ENCODE measurements at regions not wholly inside any gene's neighbourhood (a gene's known extent, or its start where the extent isn't known, plus 50 kb on each side); places are given as distances from the start of the nearest gene placed in this dataset.
"Not testable (repeated sequence)": the region's sequence is repeated elsewhere in the genome, so short reads cannot be mapped to it uniquely, and the experiment has no call there.

GRCh38 chr17:51365090-51365489 is 104.7 kb downstream of the UTP18 start:
- intact Hi-C loops (cut with micrococcal nuclease): no loop called here
- ChIA-PET CTCF (no interaction called here), POLR2A (no interaction called here)
- H3K27me3 Mint-ChIP-seq: no peaks in the 10 kb centered on the region
- no peak for TF ChIP-seq CTCF (IDR thresholded peaks at IDR 0.05)
- no peak for ATAC-seq
- H3K27ac Mint-ChIP-seq: no peak overlapping the region
- H3K4me1 Mint-ChIP-seq (ENCODE audit: low read depth): peaks cover 13% of the 10 kb centered on the region
- no peaks in the 10 kb centered on the region for H3K36me3 Mint-ChIP-seq (ENCODE audit: low read depth)
- no peak overlapping the region for H3K4me3 Mint-ChIP-seq
- no peaks in the 10 kb centered on the region for H3K9me3 Mint-ChIP-seq
- no peak for DNase-seq

- Mint-ChIP-seq H3K4me3 (no peak overlapping the region), H3K36me3 (ENCODE audit: low read depth) (no peaks in the 10 kb centered on the region), H3K4me1 (ENCODE audit: low read depth) (peaks cover 16% of the 10 kb centered on the region), H3K27me3 (peaks cover 2% of the 10 kb centered on the region), H3K9me3 (no peaks in the 10 kb centered on the region), H3K27ac (no peak overlapping the region)
- intact Hi-C loops (cut with micrococcal nuclease): no loop called here
- ATAC-seq (no peak), DNase-seq (no peak)
- no peak for TF ChIP-seq CTCF (IDR thresholded peaks at IDR 0.05)
- ChIA-PET POLR2A (no interaction called here), CTCF (no interaction called here)
Measured at GRCh38 chr17:51366866-51367265, 106.5 kb downstream of the UTP18 start.

GRCh38 chr17:51367836-51368235 is 107.5 kb downstream of the UTP18 start:
- ChIA-PET CTCF (interaction anchor here (1.1 kb wide), 1 partner anchor 31 kb away, joined by 3 read pairs; no protein-coding TSS in a partner anchor), POLR2A (interaction anchor here (0.6 kb wide), 1 partner anchor 202 kb away, joined by 3 read pairs; no protein-coding TSS in a partner anchor)
- H3K4me1 Mint-ChIP-seq (ENCODE audit: low read depth): peaks cover 20% of the 10 kb centered on the region
- H3K36me3 Mint-ChIP-seq (ENCODE audit: low read depth); intact Hi-C loops (cut with micrococcal nuclease); H3K9me3 Mint-ChIP-seq; ATAC-seq; H3K4me3 Mint-ChIP-seq; H3K27me3 Mint-ChIP-seq; DNase-seq; H3K27ac Mint-ChIP-seq: not testable (repeated sequence)

GRCh38 chr17:51371732-51372151 is 111.4 kb downstream of the UTP18 start:
- peaks cover 8% of the 10 kb centered on the region for H3K4me1 Mint-ChIP-seq (ENCODE audit: low read depth)
- ChIA-PET POLR2A (no interaction called here), CTCF (interaction anchor here (0.6 to 2.2 kb wide), 28 partner anchors 9 to 736 kb away, joined by 3 to 36 read pairs (median 4); no protein-coding TSS in a partner anchor)
- H3K4me3 Mint-ChIP-seq: peak overlapping the region; percentile 2
- ATAC-seq (peak; percentile 82), DNase-seq (peak; percentile 52)
- H3K27me3 Mint-ChIP-seq: peaks cover 5% of the 10 kb centered on the region
- no peak overlapping the region for H3K27ac Mint-ChIP-seq
- intact Hi-C loops (cut with micrococcal nuclease): loop anchor here (5.0 kb wide), 1 partner anchor 166 kb away; no protein-coding TSS in a partner anchor
- peak; percentile 57 for TF ChIP-seq CTCF (IDR thresholded peaks at IDR 0.05)
- H3K36me3 Mint-ChIP-seq (ENCODE audit: low read depth): no peaks in the 10 kb centered on the region
- no peaks in the 10 kb centered on the region for H3K9me3 Mint-ChIP-seq

GRCh38 chr17:51372345-51373004 is 112.1 kb downstream of the UTP18 start:
- peak; percentile 53 for ATAC-seq
- intact Hi-C loops (cut with micrococcal nuclease): loop anchor here (5.0 kb wide), 1 partner anchor 165 kb away; no protein-coding TSS in a partner anchor
- H3K27ac Mint-ChIP-seq: no peak overlapping the region
- peak; percentile 13 for DNase-seq
- ChIA-PET CTCF (interaction anchor here (0.6 to 2.2 kb wide), 25 partner anchors 9 to 735 kb away, joined by 3 to 36 read pairs (median 4); no protein-coding TSS in a partner anchor), POLR2A (no interaction called here)
- H3K4me1 Mint-ChIP-seq (ENCODE audit: low read depth): peaks cover 8% of the 10 kb centered on the region
- H3K4me3 Mint-ChIP-seq: peak overlapping the region; percentile 2
- no peaks in the 10 kb centered on the region for H3K9me3 Mint-ChIP-seq
- no peak for TF ChIP-seq CTCF (IDR thresholded peaks at IDR 0.05)
- peaks cover 5% of the 10 kb centered on the region for H3K27me3 Mint-ChIP-seq
- no peaks in the 10 kb centered on the region for H3K36me3 Mint-ChIP-seq (ENCODE audit: low read depth)
